HG03025 (cell line): ENCODE measurements at regions not wholly inside any gene's neighbourhood (a gene's known extent, or its start where the extent isn't known, plus 50 kb on each side); places are given as distances from the start of the nearest gene placed in this dataset.
"Not testable (repeated sequence)": the region's sequence is repeated elsewhere in the genome, so short reads cannot be mapped to it uniquely, and the experiment has no call there.

Experiments used
- ATAC-seq: cut with Tn5 transposase; IDR thresholded peaks from one replicate; pipeline ENCODE4 v1.9.1; 2021; ENCODE audit warnings: mild to moderate bottlenecking, moderate library complexity; ENCODE audit not compliant: unreplicated experiment, low FRiP score

GRCh38 chr5:160479220-160479619, 57.6 kb downstream of the PTTG1 start:
- ATAC-seq = no peak

GRCh38 chr5:160479926-160480325, 58.3 kb downstream of the PTTG1 start:
- ATAC-seq = no peak

- no peak for ATAC-seq
Observed at GRCh38 chr5:160480652-160481051, 59.0 kb downstream of the PTTG1 start.

DNA sequence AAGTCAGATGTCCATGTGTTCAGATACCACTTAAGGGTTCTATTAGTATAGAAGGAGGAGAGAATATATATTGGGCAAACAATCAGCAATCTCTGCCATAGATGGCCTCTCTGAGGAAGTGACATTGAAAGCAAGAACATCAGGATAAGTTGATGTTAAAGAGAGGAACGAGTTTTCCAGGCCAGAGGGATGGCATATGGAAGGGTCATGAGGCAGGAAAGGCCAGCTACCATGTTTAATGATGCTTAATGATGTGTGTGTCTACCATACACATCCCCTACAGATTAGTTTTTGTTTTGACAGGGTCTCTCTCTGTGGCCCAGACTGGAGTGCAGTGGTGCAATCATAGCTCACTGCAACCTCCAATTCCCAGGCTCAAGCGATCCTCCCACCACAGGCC, 63.0 kb downstream of the PTTG1 start:
- ATAC-seq = no peak

- no peak for ATAC-seq
Observed at GRCh38 chr5:160485364-160485969, 63.8 kb downstream of the PTTG1 start.

DNA sequence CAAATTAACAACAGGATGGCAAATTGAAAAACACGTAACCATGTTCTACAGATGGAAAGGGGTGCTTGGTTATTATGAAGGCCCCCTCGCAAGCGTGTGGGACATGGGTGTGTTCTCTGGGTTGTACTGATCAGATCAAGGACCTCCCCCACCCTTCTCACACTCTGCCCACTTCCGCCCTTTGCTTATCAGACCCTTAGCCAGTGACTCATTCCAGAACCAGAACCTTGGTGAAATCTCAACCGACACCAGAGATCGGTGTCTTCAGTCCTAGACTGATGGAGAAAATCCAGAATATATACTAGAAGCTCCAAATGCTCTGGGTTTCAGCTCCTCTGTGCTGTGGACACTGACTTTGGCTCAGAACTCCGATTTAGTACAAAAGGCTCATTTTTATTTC, 64.9 kb downstream of the PTTG1 start:
- ATAC-seq = peak; percentile 48

DNA sequence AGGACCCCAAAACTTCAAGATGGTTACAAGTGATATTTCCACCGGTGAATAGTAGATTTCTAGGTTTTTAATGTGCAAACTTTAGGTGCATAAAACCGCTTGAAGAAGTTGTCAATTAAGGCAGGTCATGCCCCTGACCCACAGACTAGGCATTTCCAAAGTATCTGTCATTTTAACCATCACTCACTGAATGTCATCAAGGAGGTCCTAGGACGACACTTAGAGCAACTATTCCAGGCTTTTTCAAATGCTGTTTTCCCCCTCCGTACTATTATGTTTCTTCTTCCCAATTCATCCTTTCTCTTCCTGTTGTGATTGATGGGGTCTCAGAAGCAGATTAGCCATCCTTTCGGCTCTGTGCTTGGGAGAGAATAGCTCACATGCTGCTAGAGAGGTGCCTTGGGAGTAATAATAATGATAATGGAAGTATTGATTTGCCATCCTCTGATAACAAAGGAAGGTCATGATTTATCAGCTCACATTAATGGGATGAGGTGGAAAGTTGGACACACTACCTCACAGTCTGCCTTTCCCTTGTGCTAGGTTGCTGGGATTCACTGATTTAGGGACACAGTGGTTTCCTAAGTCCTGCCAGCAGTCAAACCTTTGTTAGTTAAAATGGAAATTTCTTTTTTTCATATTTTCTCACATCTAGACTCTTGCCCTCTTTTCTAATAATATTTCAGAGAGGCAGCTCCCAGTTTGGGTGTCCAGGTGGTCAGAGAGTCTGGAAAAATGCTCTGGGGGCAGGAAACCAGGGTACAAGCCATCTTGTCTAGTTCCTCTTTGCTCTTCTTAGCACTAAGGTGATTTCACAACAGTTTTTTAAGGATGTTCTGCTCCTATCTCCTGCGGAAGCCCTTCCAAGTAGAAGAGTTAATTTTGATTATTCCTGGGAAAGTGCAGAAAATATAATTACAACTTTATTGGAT, 67.0 kb downstream of the PTTG1 start:
- no peak for ATAC-seq

DNA sequence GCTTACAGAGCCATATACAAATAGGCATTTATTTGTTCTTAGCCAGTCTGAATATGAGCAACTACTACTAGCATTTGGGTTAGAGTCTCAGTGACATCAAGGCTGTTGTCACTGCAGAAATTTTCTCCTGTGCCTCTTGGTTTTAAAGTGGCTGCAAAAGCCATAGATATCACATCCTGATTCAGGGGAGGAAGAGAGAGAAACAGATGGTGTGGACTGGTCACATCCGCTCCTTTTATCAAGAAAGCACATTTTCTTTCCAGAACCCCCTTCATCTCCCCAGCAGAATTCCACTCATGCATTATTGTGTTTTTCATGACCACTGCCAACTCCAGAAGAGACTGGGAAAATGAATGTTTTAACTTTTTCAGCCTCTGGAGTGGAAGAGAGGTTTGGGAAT, 69.8 kb downstream of the PTTG1 start:
- no peak for ATAC-seq

- ATAC-seq = no peak
Observed at GRCh38 chr5:160492565-160492964, 70.9 kb downstream of the PTTG1 start.

DNA sequence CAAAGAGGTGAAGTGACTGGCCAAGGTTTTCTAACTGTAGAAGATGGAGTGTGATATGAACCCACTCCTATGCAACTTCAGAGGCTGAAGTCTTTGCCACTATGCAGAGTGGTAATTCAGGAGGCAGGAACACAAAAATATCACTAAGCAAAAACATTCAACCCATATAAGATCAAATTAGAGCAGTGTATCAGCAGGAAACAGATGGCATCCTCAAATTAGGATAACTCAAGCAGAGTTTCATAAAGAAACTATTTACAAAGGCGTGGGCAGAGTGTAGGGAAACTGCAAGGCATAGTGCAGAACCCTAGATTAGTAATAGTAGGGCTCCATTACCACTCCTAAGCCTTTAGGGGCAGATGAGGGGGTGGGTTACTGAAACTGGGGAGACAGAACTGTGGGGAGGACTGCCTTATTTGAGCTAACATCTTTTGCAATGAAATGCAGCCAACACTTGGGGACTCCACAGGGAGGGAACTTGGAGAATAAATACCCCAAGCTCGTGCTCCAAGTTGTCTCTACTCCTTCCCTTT, 72.2 kb downstream of the PTTG1 start:
- ATAC-seq = no peak

DNA sequence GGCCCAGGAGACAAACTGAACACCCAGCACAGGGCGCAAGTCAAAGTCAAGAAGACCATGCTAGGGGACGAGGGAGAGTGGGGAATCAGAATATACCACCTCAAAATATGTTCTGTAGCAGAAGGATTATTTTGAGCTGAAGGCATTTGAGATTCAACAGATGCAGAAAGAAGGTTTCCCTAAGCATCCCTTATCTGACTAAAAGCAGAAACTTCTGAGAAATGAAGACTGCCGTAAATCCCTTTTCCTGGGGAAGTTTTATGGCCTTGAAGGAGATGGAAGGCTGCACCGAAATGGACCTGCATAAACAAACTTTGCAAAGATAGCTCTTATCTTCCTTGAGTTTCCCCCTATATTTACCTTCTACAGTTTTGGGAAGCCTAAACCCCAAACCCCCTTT, 72.8 kb downstream of the PTTG1 start:
- no peak for ATAC-seq

DNA sequence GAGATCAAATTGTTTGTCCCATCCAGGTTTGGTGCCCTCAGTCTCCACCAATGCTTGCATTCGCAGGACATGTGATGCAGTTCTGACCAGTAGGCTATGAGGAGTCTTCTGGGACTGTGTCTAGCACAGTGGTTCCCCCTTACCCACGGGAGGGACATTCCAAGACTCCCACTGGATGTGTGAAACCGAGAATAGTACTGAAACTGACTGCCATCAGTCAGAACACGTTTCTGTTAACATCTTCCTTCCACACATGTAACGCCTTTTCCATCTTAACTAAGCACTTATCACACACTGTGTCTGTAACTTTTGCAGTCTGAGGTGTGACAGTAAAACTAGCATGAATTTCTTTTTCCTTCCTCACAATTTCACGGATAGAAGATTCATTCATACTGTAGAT, 74.7 kb downstream of the PTTG1 start:
- ATAC-seq = no peak

GRCh38 chr5:160496784-160497183, 75.1 kb downstream of the PTTG1 start:
- ATAC-seq = no peak

GRCh38 chr5:160497878-160498277, 76.2 kb downstream of the PTTG1 start:
- no peak for ATAC-seq

- ATAC-seq = not testable (repeated sequence)
Observed at GRCh38 chr5:160498441-160499043, 76.9 kb downstream of the PTTG1 start.

GRCh38 chr5:160500786-160501779, 79.4 kb downstream of the PTTG1 start:
- ATAC-seq = no peak

DNA sequence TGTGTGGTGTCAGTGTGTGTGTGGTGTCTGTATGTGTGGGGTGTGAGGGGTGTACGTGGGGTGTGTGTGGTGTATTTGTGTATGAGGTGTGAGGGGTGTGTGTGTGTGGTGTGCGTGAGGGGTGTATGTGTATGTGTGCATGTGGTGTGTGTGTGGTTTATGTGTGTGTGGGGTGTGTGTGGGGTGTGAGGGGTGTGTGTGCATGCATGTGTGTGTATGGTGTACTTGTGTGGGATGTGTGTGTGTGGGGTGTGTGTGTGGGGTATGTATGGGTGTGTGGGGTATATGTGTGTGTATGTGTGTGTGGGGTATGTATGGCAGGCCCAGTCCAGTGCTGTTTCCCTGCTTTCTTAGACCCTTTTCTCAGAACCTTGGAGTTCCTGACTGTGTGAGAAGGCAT, 83.3 kb downstream of the PTTG1 start:
- ATAC-seq = no peak

DNA sequence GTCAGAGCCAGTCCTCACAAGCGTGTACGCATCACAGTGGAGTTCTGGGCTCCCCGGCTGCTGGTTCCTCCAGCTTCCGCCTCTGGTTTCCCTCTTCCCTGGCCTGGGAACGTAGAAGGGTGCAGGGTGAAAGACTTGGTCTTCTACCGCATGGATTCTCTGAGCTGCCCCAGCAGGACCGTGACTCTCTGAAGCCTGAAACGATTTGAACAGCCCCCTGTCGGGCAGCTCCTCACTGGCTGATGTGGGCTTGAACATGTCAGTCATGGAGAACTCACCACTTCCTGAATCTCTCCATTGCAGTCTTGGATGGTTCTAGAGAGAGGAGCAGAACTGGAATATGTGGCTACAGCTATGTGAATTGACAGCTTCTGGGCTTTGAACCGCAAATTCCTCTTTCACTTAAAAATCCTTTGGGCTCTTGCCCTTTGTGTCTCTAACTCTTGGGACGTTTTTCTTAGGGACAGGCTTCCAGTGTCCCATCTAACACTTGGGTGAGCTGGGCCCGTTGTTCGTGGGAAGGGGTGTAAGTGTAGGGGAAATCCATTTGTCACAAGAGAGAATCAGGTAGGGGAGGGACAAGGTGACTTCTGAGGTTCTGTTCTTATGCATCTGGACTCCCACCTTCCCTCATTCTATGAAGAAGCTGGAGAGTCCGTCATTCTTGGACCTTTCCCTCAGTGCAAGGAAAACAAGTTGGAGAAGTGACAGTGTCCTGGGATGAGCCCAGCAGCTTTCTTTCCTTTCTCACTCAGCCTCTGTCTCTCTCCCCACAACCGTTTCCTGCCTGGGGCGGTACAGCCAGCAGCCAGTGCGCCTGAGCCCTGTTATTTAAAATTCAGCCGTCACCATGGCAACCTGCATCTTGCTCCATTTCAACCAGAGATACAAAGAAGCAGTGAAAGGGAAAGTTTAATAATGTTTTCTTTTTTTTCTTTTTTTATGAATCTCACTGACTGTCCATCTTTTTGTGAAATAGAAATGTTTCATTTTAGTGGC, 84.7 kb downstream of the PTTG1 start:
- ATAC-seq = peak; percentile 70

- ATAC-seq = no peak
Observed at GRCh38 chr5:160507221-160507721, 85.6 kb downstream of the PTTG1 start.
